K562 (cell line): ENCODE measurements at regions not wholly inside any gene's neighbourhood (a gene's known extent, or its start where the extent isn't known, plus 50 kb on each side); places are given as distances from the start of the nearest gene placed in this dataset.

Experiments
- ATAC-seq: fragments of 200-7000 bp; cut with Tn5 transposase; 3 replicates; pipeline ENCODE4 v1.9.1; 2020; ENCODE audit warnings: moderate library complexity
- BruUV-seq: library from RNA; stranded (reverse); fragments of 400-500 nt; replicated peaks from 2 replicates; lab custom pipeline; 2021; lab: Mats Ljungman, UMichigan
- CTCF ChIA-PET: fragments of 300-600 bp; formaldehyde crosslinking; extraction: SDS; loops from one replicate; lab custom pipeline; 2021; ENCODE audit warnings: low intra/inter-chr PET ratio; lab: Yijun Ruan, JAX
- POLR2A ChIA-PET: fragments of 300-600, 350-650 bp; sonication (Branson Sonifier 250); formaldehyde crosslinking; extraction: SDS; loops from one replicate; lab custom pipeline; 2021; ENCODE audit warnings: antibody characterized with exemption, inconsistent platforms; lab: Yijun Ruan, JAX
- DNase-seq, 4 experiments: peaks; one replicate each; pipeline versions ENCODE4 v3.0.0 to v3.0.0-alpha.2; 2011 to 2018; ENCODE audit warnings: low spot score in 3 of 4, mixed read lengths in 3 of 4; ENCODE audit errors: extremely low read depth in 1 of 4
- FAIRE-seq: peaks from 2 replicates; lab custom pipeline; 2011; peaks lifted over from hg19 to GRCh38; lab: Jason Lieb, UNC
- H2AFZ ChIP-seq: 2 replicates; pipeline ENCODE4 v1.6.0; 2011; ENCODE audit warnings: low read depth, low read length, control low read depth, inconsistent platforms
- H3K27ac ChIP-seq: fragments of 200-600 bp; 3 replicates; pipeline ENCODE4 v1.8.0; 2011; ENCODE audit warnings: low read depth, mild to moderate bottlenecking, control low read depth, inconsistent platforms, low read length, moderate library complexity, mixed read lengths; ENCODE audit errors: extremely low read depth
- H3K27me3 ChIP-seq, 2 experiments: fragments of 300-600 bp in 1 of 2; 2 replicates in 1 of 2; 3 replicates in 1 of 2; pipeline versions ENCODE4 v1.6.0 to v1.8.0; 2011; ENCODE audit warnings: inconsistent platforms in 2 of 2, low read length in 2 of 2, mild to moderate bottlenecking in 1 of 2, mixed read lengths in 1 of 2, moderate library complexity in 1 of 2; ENCODE audit not compliant: control insufficient read depth in 2 of 2, insufficient read depth in 2 of 2
- H3K36me3 ChIP-seq: fragments of 300-600 bp; 3 replicates; pipeline ENCODE4 v1.8.0; 2011; ENCODE audit warnings: mild to moderate bottlenecking, low read length, inconsistent platforms; ENCODE audit not compliant: control insufficient read depth, insufficient read depth
- H3K4me1 ChIP-seq, 2 experiments: fragments of 200-600 bp in 1 of 2; replicated peaks in 1 of 2; 2 replicates in 1 of 2; 3 replicates in 1 of 2; pipeline versions ENCODE4 v1.5.1 to v1.8.0; 2011; ENCODE audit warnings: inconsistent platforms in 2 of 2, low read length in 2 of 2, mild to moderate bottlenecking in 1 of 2, mixed read lengths in 1 of 2, moderate library complexity in 1 of 2; ENCODE audit not compliant: control insufficient read depth in 2 of 2, insufficient read depth in 2 of 2
- H3K4me2 ChIP-seq: 2 replicates; pipeline ENCODE4 v1.6.1; 2011; ENCODE audit warnings: low read length, control low read depth, inconsistent platforms, mixed read lengths; ENCODE audit not compliant: insufficient read depth
- H3K4me3 ChIP-seq: fragments of 200-600 bp; sonication (generic), shearing (Covaris generic); 2 replicates; pipeline ENCODE4 v1.5.1; 2016; ENCODE audit warnings: control low read depth, inconsistent platforms
- H3K79me2 ChIP-seq: fragments of 200-600 bp; 3 replicates; pipeline ENCODE4 v1.8.0; 2011; ENCODE audit warnings: low read length, inconsistent platforms; ENCODE audit not compliant: control insufficient read depth, insufficient read depth
- H3K9ac ChIP-seq, 2 experiments: 2 replicates each; pipeline versions ENCODE4 v1.6.0 to v1.6.1; 2011; ENCODE audit warnings: low read depth in 2 of 2, low read length in 2 of 2, control low read depth in 1 of 2, inconsistent platforms in 1 of 2, mild to moderate bottlenecking in 1 of 2, mixed read lengths in 1 of 2; ENCODE audit not compliant: insufficient read depth in 1 of 2
- H3K9me1 ChIP-seq: one replicate; pipeline ENCODE4 v1.6.0; 2011; ENCODE audit warnings: inconsistent platforms, mild to moderate bottlenecking, low read length, moderate library complexity; ENCODE audit not compliant: control insufficient read depth, insufficient read depth
- H3K9me3 ChIP-seq: replicated peaks from 2 replicates; pipeline ENCODE4 v1.5.1; 2011; ENCODE audit warnings: low read depth, low read length, inconsistent platforms; ENCODE audit not compliant: control insufficient read depth, insufficient read depth
- H4K20me1 ChIP-seq: replicated peaks from 2 replicates; pipeline ENCODE4 v1.6.1; 2011; ENCODE audit warnings: low read length, inconsistent platforms, mixed read lengths; ENCODE audit not compliant: control insufficient read depth, insufficient read depth
- RAD21 ChIP-seq, 2 experiments: fragments of 250-450 bp in 1 of 2; fragments of 450-650 bp in 1 of 2; sonication (Bioruptor Pico) in 1 of 2; formaldehyde crosslinking in 1 of 2; IDR thresholded peaks in 1 of 2; conservative IDR thresholded peaks in 1 of 2; 2 replicates each; pipeline versions ENCODE4 v1.4.0 to v1.8.0; 2020 to 2022; ENCODE audit warnings: mild to moderate bottlenecking in 2 of 2, moderate library complexity in 1 of 2
- WGBS: fragments of 100-300 bp; shearing (Covaris generic); methylation state at CpG from one replicate; pipeline ENCODE4 v1.1.6; 2016; ENCODE audit warnings: low coverage, mixed read lengths; ENCODE audit not compliant: insufficient coverage; ENCODE audit errors: missing lambda C conversion rate; 5-methylcytosine and 5-hydroxymethylcytosine counted together
- in situ Hi-C: fragments of 300-500 bp; cut with MboI; formaldehyde crosslinking; loops from 4 replicates; pipeline ENCODE4 v1.15.0; 2018; ENCODE audit warnings: inconsistent platforms, mixed read lengths
- intact Hi-C: fragments of 100-400 bp; cut with micrococcal nuclease; formaldehyde crosslinking; loops from 2 replicates; pipeline ENCODE4 v1.14.2; 2022
- TF ChIP-seq, protein P1 (sequence below), 3 experiments: IDR thresholded peaks in 2 of 3; conservative IDR thresholded peaks in 1 of 3; 2 replicates each; pipeline ENCODE4 v1.5.1; 2011 to 2012; ENCODE audit warnings: low read length in 3 of 3, mild to moderate bottlenecking in 3 of 3, control low read depth in 2 of 3, improper control_type of control experiment in 1 of 3, inconsistent platforms in 1 of 3, low read depth in 1 of 3, mixed read lengths in 1 of 3, moderate library complexity in 1 of 3; ENCODE audit not compliant: insufficient read depth in 2 of 3
- TF ChIP-seq, protein P2 (sequence below): sonication (generic); formaldehyde crosslinking; IDR thresholded peaks from 2 replicates; pipeline ENCODE4 v1.8.1; 2023; ENCODE audit warnings: mild to moderate bottlenecking, missing genetic modification reagents
- TF ChIP-seq, protein P3 (sequence below): fragments of 250-450 bp; sonication (Bioruptor Pico); IDR thresholded peaks from 2 replicates; pipeline ENCODE4 v1.4.0; 2020

DNA sequence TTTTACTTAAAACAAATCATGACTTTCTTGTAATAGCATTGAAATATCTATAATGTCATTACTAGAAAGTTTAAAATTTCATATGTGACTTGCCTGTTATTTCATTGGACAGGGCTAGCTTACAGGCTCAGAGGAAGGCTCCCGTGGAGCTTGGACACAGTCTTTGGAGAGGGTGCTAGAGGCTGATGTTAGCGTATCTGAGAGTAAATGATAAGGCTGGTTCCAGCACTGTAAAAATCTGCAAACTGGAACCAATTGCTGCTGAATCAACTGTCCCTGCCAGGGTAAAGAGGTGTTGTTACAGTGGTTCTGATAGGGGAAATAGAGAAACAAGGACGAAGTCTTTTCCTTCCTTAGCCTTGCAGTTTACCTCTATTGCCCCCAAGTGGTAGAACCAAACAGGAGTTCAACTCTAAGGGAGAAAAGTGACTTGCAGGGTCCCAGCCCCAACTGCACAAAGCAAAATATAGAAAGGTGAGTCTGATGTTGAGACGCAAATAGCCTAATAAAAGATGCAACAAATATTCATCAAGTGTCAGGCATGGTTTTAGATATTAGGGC, 901.7 kb downstream of the DIAPH3 start:
- Histone ChIP-seq H3K36me3 (no peaks in the 10 kb centered on the region), H3K4me2 (no peak overlapping the region), H3K9me3 (no peaks in the 10 kb centered on the region), H3K27me3 (no peaks in the 10 kb centered on the region), H3K9me1 (no peaks in the 10 kb centered on the region), H3K27ac (no peak overlapping the region), H3K4me3 (no peak overlapping the region), H4K20me1 (no peaks in the 10 kb centered on the region), H3K4me1 (no peaks in the 10 kb centered on the region), H3K79me2 (no peaks in the 10 kb centered on the region), H2AFZ (no peak overlapping the region), H3K9ac (no peak overlapping the region)
- POLR2A ChIA-PET = interaction anchor here (0.7 kb wide), 1 partner anchor 19 kb away, joined by 3 read pairs; no protein-coding TSS in a partner anchor
- FAIRE-seq (no peak), DNase-seq (peak in 2 of 4 experiments; percentile 9 to 12)
- BruUV-seq = no TSS peak
- intact Hi-C loops = loop anchor here (10.0 kb wide), 1 partner anchor 1637 kb away; no protein-coding TSS in a partner anchor
- in situ Hi-C loops = no loop called here
- 3% methylated on average over 4 of the region's 4 CpGs for WGBS
- TF ChIP-seq, protein P1, sequence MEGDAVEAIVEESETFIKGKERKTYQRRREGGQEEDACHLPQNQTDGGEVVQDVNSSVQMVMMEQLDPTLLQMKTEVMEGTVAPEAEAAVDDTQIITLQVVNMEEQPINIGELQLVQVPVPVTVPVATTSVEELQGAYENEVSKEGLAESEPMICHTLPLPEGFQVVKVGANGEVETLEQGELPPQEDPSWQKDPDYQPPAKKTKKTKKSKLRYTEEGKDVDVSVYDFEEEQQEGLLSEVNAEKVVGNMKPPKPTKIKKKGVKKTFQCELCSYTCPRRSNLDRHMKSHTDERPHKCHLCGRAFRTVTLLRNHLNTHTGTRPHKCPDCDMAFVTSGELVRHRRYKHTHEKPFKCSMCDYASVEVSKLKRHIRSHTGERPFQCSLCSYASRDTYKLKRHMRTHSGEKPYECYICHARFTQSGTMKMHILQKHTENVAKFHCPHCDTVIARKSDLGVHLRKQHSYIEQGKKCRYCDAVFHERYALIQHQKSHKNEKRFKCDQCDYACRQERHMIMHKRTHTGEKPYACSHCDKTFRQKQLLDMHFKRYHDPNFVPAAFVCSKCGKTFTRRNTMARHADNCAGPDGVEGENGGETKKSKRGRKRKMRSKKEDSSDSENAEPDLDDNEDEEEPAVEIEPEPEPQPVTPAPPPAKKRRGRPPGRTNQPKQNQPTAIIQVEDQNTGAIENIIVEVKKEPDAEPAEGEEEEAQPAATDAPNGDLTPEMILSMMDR (IDR thresholded peaks at IDR 0.05 in 2 of 3, conservative IDR thresholded peaks at IDR 0.05 in 1 of 3; ENCODE audit: insufficient read depth in 2 of 3, low read depth in 1 of 3, low read length in 3 of 3) = 0 out of 6 replicates have a peak, but pooled peaks of 2 of the 3 experiments have one; percentile 19 to 26
- TF ChIP-seq, protein P2, sequence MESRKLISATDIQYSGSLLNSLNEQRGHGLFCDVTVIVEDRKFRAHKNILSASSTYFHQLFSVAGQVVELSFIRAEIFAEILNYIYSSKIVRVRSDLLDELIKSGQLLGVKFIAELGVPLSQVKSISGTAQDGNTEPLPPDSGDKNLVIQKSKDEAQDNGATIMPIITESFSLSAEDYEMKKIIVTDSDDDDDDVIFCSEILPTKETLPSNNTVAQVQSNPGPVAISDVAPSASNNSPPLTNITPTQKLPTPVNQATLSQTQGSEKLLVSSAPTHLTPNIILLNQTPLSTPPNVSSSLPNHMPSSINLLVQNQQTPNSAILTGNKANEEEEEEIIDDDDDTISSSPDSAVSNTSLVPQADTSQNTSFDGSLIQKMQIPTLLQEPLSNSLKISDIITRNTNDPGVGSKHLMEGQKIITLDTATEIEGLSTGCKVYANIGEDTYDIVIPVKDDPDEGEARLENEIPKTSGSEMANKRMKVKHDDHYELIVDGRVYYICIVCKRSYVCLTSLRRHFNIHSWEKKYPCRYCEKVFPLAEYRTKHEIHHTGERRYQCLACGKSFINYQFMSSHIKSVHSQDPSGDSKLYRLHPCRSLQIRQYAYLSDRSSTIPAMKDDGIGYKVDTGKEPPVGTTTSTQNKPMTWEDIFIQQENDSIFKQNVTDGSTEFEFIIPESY (CRISPR knock-in tag) = no peak
- 0 out of 4 replicates have a peak, but pooled peaks of 1 of the 2 experiments have one; percentile 13 for TF ChIP-seq RAD21 (CRISPR knock-in tag; conservative IDR thresholded peaks at IDR 0.05 in 1 of 2, IDR thresholded peaks at IDR 0.05 in 1 of 2)
- TF ChIP-seq, protein P3, sequence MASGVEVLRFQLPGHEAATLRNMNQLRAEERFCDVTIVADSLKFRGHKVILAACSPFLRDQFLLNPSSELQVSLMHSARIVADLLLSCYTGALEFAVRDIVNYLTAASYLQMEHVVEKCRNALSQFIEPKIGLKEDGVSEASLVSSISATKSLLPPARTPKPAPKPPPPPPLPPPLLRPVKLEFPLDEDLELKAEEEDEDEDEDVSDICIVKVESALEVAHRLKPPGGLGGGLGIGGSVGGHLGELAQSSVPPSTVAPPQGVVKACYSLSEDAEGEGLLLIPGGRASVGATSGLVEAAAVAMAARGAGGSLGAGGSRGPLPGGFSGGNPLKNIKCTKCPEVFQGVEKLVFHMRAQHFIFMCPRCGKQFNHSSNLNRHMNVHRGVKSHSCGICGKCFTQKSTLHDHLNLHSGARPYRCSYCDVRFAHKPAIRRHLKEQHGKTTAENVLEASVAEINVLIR (CRISPR knock-in tag) = no peak
- TF ChIP-seq, all 486 proteins: peak for 2
- CTCF ChIA-PET = no interaction called here
- no peak for ATAC-seq
